HepG2 (cell line): ENCODE measurements at regions not wholly inside any gene's neighbourhood (a gene's known extent, or its start where the extent isn't known, plus 50 kb on each side); places are given as distances from the start of the nearest gene placed in this dataset.

Experiments used
- ATAC-seq: fragments of 200-7000 bp; cut with Tn5 transposase; 3 replicates; pipeline ENCODE4 v1.9.1; 2020; ENCODE audit warnings: mild to moderate bottlenecking, moderate library complexity
- BruUV-seq: library from RNA; stranded (reverse); fragments of 400-500 nt; replicated peaks from 2 replicates; lab custom pipeline; 2021; lab: Mats Ljungman, UMichigan
- CTCF ChIA-PET: fragments of 300-600 bp; formaldehyde crosslinking; extraction: SDS; loops from one replicate; lab custom pipeline; 2021; ENCODE audit warnings: low total read pairs, inconsistent platforms, low intra/inter-chr PET ratio; lab: Yijun Ruan, JAX
- POLR2A ChIA-PET: fragments of 350-600 bp; sonication (Branson Sonifier 250); formaldehyde crosslinking; loops from one replicate; lab custom pipeline; 2020; ENCODE audit warnings: antibody characterized with exemption, inconsistent platforms; lab: Yijun Ruan, JAX
- DNase-seq: peaks from one replicate; pipeline ENCODE4 v3.0.0-alpha.2; 2015; ENCODE audit warnings: low spot score
- FAIRE-seq: peaks from 3 replicates; lab custom pipeline; 2011; peaks lifted over from hg19 to GRCh38; lab: Jason Lieb, UNC
- H2AFZ ChIP-seq: one replicate; pipeline ENCODE4 v1.6.1; 2011; ENCODE audit warnings: low read length, inconsistent platforms
- H3K27ac ChIP-seq: fragments of 300-600 bp; 3 replicates; pipeline ENCODE4 v1.8.0; 2011; ENCODE audit warnings: mixed run types, mild to moderate bottlenecking, mixed read lengths, low read length, inconsistent platforms; ENCODE audit not compliant: insufficient read depth; ENCODE audit errors: extremely low read length
- H3K27me3 ChIP-seq, 2 experiments: fragments of 200-600 bp in 1 of 2; 2 replicates in 1 of 2; 3 replicates in 1 of 2; pipeline versions ENCODE4 v1.6.0 to v1.8.0; 2011; ENCODE audit warnings: low read length in 2 of 2, mild to moderate bottlenecking in 2 of 2, moderate library complexity in 2 of 2, inconsistent platforms in 1 of 2; ENCODE audit not compliant: insufficient read depth in 2 of 2, control insufficient read depth in 1 of 2
- H3K36me3 ChIP-seq, 2 experiments: fragments of 200-600 bp in 1 of 2; replicated peaks in 1 of 2; 2 replicates in 1 of 2; 3 replicates in 1 of 2; pipeline versions ENCODE4 v1.5.1 to v1.8.0; 2011; ENCODE audit warnings: low read length in 2 of 2, inconsistent platforms in 1 of 2; ENCODE audit not compliant: insufficient read depth in 2 of 2, control insufficient read depth in 1 of 2
- H3K4me1 ChIP-seq: 2 replicates; pipeline ENCODE4 v1.5.1; 2012; ENCODE audit warnings: low read length, inconsistent platforms; ENCODE audit not compliant: insufficient read depth
- H3K4me2 ChIP-seq: 2 replicates; pipeline ENCODE4 v1.6.0; 2011; ENCODE audit warnings: low read depth, low read length, inconsistent platforms
- H3K4me3 ChIP-seq, 3 experiments: fragments of 200-600 bp in 1 of 3; sonication (generic), shearing (Covaris generic) in 1 of 3; replicated peaks in 1 of 3; 2 replicates each; pipeline ENCODE4 v1.5.1; 2011 to 2016; ENCODE audit warnings: low read length in 3 of 3, inconsistent platforms in 2 of 3, low read depth in 2 of 3, mild to moderate bottlenecking in 2 of 3, control low read depth in 1 of 3, mixed read lengths in 1 of 3; ENCODE audit not compliant: insufficient read depth in 1 of 3
- H3K79me2 ChIP-seq: one replicate; pipeline ENCODE4 v1.6.1; 2011; ENCODE audit warnings: low read length, inconsistent platforms; ENCODE audit not compliant: insufficient read depth
- H3K9ac ChIP-seq: 2 replicates; pipeline ENCODE4 v1.6.0; 2011; ENCODE audit warnings: mild to moderate bottlenecking, low read depth, low read length, inconsistent platforms; ENCODE audit not compliant: insufficient read depth
- H3K9me3 ChIP-seq: 2 replicates; pipeline ENCODE4 v1.5.1; 2012; ENCODE audit warnings: mild to moderate bottlenecking, low read length
- H4K20me1 ChIP-seq: 2 replicates; pipeline ENCODE4 v1.6.0; 2011; ENCODE audit warnings: inconsistent platforms, mild to moderate bottlenecking, low read length, moderate library complexity; ENCODE audit not compliant: insufficient read depth
- ARID3A ChIP-seq: IDR thresholded peaks from 2 replicates; pipeline ENCODE4 v1.6.1; 2012; ENCODE audit warnings: low read depth, low read length, improper control_type of control experiment
- HNRNPK ChIP-seq: fragments of 200-400 bp; formaldehyde crosslinking; IDR thresholded peaks from 2 replicates; pipeline ENCODE4 v1.6.1; 2018; ENCODE audit warnings: low read length, low read depth, moderate library complexity, mild to moderate bottlenecking; ENCODE audit not compliant: poor library complexity, severe bottlenecking
- ZNF547 ChIP-seq: sonication (generic); formaldehyde crosslinking; IDR thresholded peaks from 2 replicates; pipeline ENCODE4 v1.5.1; 2020; ENCODE audit warnings: mild to moderate bottlenecking, missing genetic modification reagents
- WGBS: methylation state at CpG from one replicate; pipeline ENCODE4 v1.1.6; 2017; ENCODE audit warnings: low lambda C conversion rate; 5-methylcytosine and 5-hydroxymethylcytosine counted together
- in situ Hi-C: cut with HindIII; loops from 2 replicates; pipeline ENCODE4 v1.10.0; 2017; ENCODE audit warnings: low pct_unique_long_range_greater_than_20kb; ENCODE audit not compliant: extremely low pct_ligation_motif_present
- intact Hi-C: fragments of 100-400 bp; cut with micrococcal nuclease; formaldehyde crosslinking; loops from one replicate; pipeline ENCODE4 v1.10.0; 2022; ENCODE audit not compliant: unreplicated experiment
- TF ChIP-seq, protein P1 (sequence below): sonication (generic); formaldehyde crosslinking; IDR thresholded peaks from 2 replicates; pipeline ENCODE4 v1.8.0; 2022; ENCODE audit warnings: mild to moderate bottlenecking, missing genetic modification reagents, moderate library complexity
- TF ChIP-seq, protein P2 (sequence below): sonication (generic); formaldehyde crosslinking; IDR thresholded peaks from 2 replicates; pipeline ENCODE4 v1.4.0; 2020; ENCODE audit warnings: missing genetic modification reagents

DNA sequence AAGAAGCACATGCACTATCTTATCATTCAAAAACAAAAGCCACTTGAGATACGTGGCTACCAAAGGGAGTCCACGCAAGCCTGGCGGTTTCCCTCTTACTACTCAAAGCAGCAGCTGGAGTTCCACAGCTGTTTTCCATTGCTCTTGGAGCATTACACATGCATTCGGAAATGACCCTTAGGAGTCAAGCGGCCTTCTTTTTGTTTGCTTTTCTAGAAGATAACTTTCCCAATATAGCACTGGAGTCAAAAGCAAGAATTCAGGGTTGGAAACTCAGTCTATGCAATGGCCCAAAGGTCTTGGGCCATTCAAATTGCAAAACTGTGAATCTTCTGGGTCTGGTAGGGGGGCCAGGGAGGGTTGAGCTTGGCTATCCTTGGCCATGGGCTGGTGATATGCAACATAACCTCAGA, 97.8 kb upstream of the MAF start:
- DNase-seq (no peak), ATAC-seq (no peak)
- CTCF ChIA-PET: no interaction called here
- H3K4me1 ChIP-seq: no peaks in the 10 kb centered on the region
- TF ChIP-seq, protein P1, sequence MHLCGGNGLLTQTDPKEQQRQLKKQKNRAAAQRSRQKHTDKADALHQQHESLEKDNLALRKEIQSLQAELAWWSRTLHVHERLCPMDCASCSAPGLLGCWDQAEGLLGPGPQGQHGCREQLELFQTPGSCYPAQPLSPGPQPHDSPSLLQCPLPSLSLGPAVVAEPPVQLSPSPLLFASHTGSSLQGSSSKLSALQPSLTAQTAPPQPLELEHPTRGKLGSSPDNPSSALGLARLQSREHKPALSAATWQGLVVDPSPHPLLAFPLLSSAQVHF (CRISPR knock-in tag): no peak
- TF ChIP-seq HNRNPK: no peak
- TF ChIP-seq, protein P2, sequence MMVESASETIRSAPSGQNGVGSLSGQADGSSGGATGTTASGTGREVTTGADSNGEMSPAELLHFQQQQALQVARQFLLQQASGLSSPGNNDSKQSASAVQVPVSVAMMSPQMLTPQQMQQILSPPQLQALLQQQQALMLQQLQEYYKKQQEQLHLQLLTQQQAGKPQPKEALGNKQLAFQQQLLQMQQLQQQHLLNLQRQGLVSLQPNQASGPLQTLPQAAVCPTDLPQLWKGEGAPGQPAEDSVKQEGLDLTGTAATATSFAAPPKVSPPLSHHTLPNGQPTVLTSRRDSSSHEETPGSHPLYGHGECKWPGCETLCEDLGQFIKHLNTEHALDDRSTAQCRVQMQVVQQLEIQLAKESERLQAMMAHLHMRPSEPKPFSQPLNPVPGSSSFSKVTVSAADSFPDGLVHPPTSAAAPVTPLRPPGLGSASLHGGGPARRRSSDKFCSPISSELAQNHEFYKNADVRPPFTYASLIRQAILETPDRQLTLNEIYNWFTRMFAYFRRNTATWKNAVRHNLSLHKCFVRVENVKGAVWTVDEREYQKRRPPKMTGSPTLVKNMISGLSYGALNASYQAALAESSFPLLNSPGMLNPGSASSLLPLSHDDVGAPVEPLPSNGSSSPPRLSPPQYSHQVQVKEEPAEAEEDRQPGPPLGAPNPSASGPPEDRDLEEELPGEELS (CRISPR knock-in tag): no peak
- TF ChIP-seq ARID3A: no peak
- TF ChIP-seq ZNF547 (CRISPR knock-in tag): no peak
- TF ChIP-seq, all 625 proteins: peak for 0
- POLR2A ChIA-PET: no interaction called here
- Histone ChIP-seq H2AFZ (no peak overlapping the region), H3K27me3 (no peaks in the 10 kb centered on the region), H3K4me2 (no peak overlapping the region), H4K20me1 (no peaks in the 10 kb centered on the region), H3K4me3 (no peak overlapping the region), H3K9ac (no peak overlapping the region), H3K79me2 (no peaks in the 10 kb centered on the region), H3K36me3 (no peaks in the 10 kb centered on the region), H3K27ac (no peak overlapping the region), H3K9me3 (peaks cover 29% of the 10 kb centered on the region)
- no TSS peak for BruUV-seq
- no peak for FAIRE-seq
- WGBS: 8% methylated on average over 5 of the region's 5 CpGs
- intact Hi-C loops (no loop called here), in situ Hi-C loops (no loop called here)
